ENCODE measurements at regions not wholly inside any gene's neighbourhood (a gene's known extent, or its start where the extent isn't known, plus 50 kb on each side); places are given as distances from the start of the nearest gene placed in this dataset.

DNA sequence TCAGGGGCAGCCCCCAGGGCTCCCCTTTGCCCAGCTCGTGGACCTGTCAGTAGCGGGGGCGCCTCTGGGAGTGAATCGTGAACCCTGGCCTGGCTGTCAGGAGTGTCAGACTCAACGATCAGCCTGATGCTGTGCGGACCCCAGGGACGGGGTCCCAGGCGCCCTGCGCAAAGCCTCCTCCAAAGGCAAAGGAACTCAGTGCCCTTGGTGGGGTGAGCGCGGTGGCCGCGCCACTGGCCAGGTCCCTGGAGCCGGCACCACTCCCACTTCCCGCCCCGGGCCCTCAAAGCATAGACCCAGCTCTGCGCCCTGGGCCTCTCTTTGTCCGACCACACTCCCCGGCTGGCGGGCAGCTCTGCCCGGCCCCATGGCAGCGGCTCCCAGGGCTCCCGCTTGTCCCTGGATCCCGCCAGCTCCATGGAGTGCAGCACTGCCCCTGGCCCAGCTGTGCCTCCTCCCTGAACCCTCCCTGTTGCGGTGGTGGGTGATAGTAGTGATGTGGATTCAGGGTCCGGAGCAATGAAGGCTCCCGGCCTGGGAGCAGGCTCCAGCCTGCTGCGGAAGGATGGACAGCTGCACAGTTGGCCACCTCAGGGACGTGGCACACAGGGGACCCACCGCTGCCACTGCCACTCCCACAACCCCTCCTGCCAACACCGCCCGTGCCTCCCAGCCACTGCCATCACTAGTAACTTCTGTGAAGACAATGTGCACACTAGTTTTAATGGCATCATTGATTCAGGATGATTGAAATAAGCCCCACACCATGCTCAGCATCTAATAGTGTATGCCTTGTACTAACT, 263.8 kb downstream of the ZBBX start:
- H3K4me2 ChIP-seq: no peak overlapping the region
- TF ChIP-seq TAF1 (IDR thresholded peaks at IDR 0.05; ENCODE audit: borderline replicate concordance, low read depth, low read length) (no peak), FOXM1 (IDR thresholded peaks at IDR 0.05; ENCODE audit: low read depth) (no peak), MEF2A (IDR thresholded peaks at IDR 0.05; ENCODE audit: borderline replicate concordance, low read depth) (no peak), TCF12 (IDR thresholded peaks at IDR 0.05) (no peak), ELF1 (IDR thresholded peaks at IDR 0.05) (no peak), CTCF (IDR thresholded peaks at IDR 0.05) (no peak), NFIC (IDR thresholded peaks at IDR 0.05; ENCODE audit: borderline replicate concordance) (no peak), GABPA (IDR thresholded peaks at IDR 0.05; ENCODE audit: low read depth) (no peak), JUND (IDR thresholded peaks at IDR 0.05) (no peak), GATA2 (CRISPR knock-in tag; IDR thresholded peaks at IDR 0.05) (no peak), CHD2 (IDR thresholded peaks at IDR 0.05; ENCODE audit: low read length, partially characterized antibody) (no peak), SMC3 (IDR thresholded peaks at IDR 0.05; ENCODE audit: low read depth, low read length) (no peak), RCOR1 (IDR thresholded peaks at IDR 0.05; ENCODE audit: low read length) (no peak)
- TF ChIP-seq, protein P1, sequence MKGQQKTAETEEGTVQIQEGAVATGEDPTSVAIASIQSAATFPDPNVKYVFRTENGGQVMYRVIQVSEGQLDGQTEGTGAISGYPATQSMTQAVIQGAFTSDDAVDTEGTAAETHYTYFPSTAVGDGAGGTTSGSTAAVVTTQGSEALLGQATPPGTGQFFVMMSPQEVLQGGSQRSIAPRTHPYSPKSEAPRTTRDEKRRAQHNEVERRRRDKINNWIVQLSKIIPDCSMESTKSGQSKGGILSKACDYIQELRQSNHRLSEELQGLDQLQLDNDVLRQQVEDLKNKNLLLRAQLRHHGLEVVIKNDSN (IDR thresholded peaks at IDR 0.05; ENCODE audit: borderline replicate concordance, low read depth): no peak
- TF ChIP-seq, protein P2, sequence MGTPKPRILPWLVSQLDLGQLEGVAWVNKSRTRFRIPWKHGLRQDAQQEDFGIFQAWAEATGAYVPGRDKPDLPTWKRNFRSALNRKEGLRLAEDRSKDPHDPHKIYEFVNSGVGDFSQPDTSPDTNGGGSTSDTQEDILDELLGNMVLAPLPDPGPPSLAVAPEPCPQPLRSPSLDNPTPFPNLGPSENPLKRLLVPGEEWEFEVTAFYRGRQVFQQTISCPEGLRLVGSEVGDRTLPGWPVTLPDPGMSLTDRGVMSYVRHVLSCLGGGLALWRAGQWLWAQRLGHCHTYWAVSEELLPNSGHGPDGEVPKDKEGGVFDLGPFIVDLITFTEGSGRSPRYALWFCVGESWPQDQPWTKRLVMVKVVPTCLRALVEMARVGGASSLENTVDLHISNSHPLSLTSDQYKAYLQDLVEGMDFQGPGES (IDR thresholded peaks at IDR 0.05; ENCODE audit: low read depth, low read length): no peak
- WGBS (ENCODE audit: low lambda C conversion rate): 28% methylated on average over 9 of the region's 32 CpGs
- no peaks in the 10 kb centered on the region for H3K9me2 ChIP-seq
- no peak overlapping the region for H3K27ac ChIP-seq (ENCODE audit: low read depth in 2 of 2, low read length in 1 of 2)
- H3K79me2 ChIP-seq (ENCODE audit: insufficient read depth): no peaks in the 10 kb centered on the region
- H3F3A ChIP-seq (replicated peaks; ENCODE audit: insufficient read depth): no peaks in the 10 kb centered on the region
- no peaks in the 10 kb centered on the region for H3K9me3 ChIP-seq
- no peaks in the 10 kb centered on the region; the same call in 1 of the 2 replicates for H3K27me3 ChIP-seq (ENCODE audit: insufficient read depth)
- CTCF ChIA-PET: no interaction called here
- no peaks in the 10 kb centered on the region for H4K20me1 ChIP-seq (ENCODE audit: insufficient read depth)
- POLR2A ChIA-PET: no interaction called here
- no peak for DNase-seq
- no peaks in the 10 kb centered on the region for H3K36me3 ChIP-seq (replicated peaks in 1 of 2; ENCODE audit: control insufficient read depth in 1 of 2, insufficient read depth in 2 of 2, low read length in 1 of 2)
- no peaks in the 10 kb centered on the region for H3K4me1 ChIP-seq (ENCODE audit: control insufficient read depth in 1 of 2, insufficient read depth in 2 of 2, low read depth in 1 of 2, low read length in 1 of 2)
- no peak overlapping the region for H3K4me3 ChIP-seq (ENCODE audit: low read depth in 2 of 2, low read length in 1 of 2)
- no peak overlapping the region for H3K9ac ChIP-seq
- H2AFZ ChIP-seq (ENCODE audit: low read depth): no peak overlapping the region
